ENCODE measurements at regions not wholly inside any gene's neighbourhood (a gene's known extent, or its start where the extent isn't known, plus 50 kb on each side); places are given as distances from the start of the nearest gene placed in this dataset.

DNA sequence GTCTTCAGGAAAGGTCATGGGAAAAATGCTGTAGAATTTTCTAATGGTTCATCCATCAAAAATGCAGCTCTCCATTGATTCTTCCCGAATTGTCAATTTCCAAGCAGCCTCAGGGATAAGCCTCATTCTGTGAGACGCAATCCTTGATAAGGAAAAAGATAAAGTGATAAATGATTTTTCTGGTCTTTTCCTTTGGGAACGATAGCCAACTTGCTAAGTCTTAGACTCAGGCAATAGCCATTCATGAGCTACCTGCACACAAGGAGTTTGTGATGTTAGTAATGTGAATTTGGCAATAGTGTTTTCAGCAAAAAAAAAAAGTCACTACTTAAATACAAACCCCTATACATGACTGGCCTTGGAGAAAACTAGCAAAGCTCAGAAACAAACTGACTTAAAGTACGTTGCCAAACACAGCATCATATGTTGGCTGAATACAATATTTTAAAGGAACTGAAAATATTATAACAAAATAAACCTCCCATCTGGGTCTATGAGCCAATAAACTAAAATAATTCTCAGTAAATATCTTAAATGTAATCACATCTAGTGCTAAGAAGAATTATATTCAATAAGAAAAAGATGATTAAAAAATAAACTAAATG lies 75.5 kb downstream of the KLF6 start:
- no peak for TF ChIP-seq POLR2A (IDR thresholded peaks at IDR 0.05)
- TF ChIP-seq, protein P1, sequence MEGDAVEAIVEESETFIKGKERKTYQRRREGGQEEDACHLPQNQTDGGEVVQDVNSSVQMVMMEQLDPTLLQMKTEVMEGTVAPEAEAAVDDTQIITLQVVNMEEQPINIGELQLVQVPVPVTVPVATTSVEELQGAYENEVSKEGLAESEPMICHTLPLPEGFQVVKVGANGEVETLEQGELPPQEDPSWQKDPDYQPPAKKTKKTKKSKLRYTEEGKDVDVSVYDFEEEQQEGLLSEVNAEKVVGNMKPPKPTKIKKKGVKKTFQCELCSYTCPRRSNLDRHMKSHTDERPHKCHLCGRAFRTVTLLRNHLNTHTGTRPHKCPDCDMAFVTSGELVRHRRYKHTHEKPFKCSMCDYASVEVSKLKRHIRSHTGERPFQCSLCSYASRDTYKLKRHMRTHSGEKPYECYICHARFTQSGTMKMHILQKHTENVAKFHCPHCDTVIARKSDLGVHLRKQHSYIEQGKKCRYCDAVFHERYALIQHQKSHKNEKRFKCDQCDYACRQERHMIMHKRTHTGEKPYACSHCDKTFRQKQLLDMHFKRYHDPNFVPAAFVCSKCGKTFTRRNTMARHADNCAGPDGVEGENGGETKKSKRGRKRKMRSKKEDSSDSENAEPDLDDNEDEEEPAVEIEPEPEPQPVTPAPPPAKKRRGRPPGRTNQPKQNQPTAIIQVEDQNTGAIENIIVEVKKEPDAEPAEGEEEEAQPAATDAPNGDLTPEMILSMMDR (IDR thresholded peaks at IDR 0.05) = no peak
